Transverse colon (tissue), 4 donors: ENCODE measurements at regions not wholly inside any gene's neighbourhood (a gene's known extent, or its start where the extent isn't known, plus 50 kb on each side); places are given as distances from the start of the nearest gene placed in this dataset.

Source experiments
- DNase-seq: peaks from one replicate; pipeline ENCODE4 v3.0.0-alpha.2; 2019
- H3K27ac ChIP-seq, 4 donors: fragments of 200-600 bp; sonication (generic); 2 replicates each; pipeline ENCODE4 v1.5.1; 2016 to 2018; ENCODE audit warnings: inconsistent platforms in 4 of 4
- H3K27me3 ChIP-seq: fragments of 200-600 bp; sonication (generic); 2 replicates; pipeline ENCODE4 v1.5.1; 2017; ENCODE audit warnings: inconsistent platforms
- H3K36me3 ChIP-seq, 4 donors: fragments of 200-600 bp; sonication (generic); 2 replicates each; pipeline ENCODE4 v1.5.1; 2017 to 2019; ENCODE audit warnings: inconsistent platforms in 4 of 4
- H3K4me1 ChIP-seq, 4 donors: fragments of 200-600 bp; sonication (generic); 2 replicates each; pipeline ENCODE4 v1.5.1; 2017 to 2020; ENCODE audit warnings: inconsistent platforms in 4 of 4
- H3K4me3 ChIP-seq, 4 donors: fragments of 200-600 bp; sonication (generic); 1 replicate in 1 of 4; 2 replicates in 3 of 4; pipeline versions ENCODE4 v1.5.1 to v1.6.1; 2017 to 2019; ENCODE audit warnings: inconsistent platforms in 4 of 4
- H3K9me3 ChIP-seq, 2 donors: fragments of 200-600 bp; sonication (generic); 2 replicates each; pipeline ENCODE4 v1.5.1; 2017 to 2019; ENCODE audit warnings: inconsistent platforms in 2 of 2
- CTCF ChIP-seq, 5 experiments: fragments of 200-600 bp in 3 of 5; fragments of 450-650 bp in 2 of 5; sonication (generic) in 3 of 5; IDR thresholded peaks; 1 replicate in 2 of 5; 2 replicates in 3 of 5; pipeline ENCODE4 v1.5.1; 2016 to 2017; ENCODE audit warnings: antibody characterized with exemption in 5 of 5, inconsistent platforms in 3 of 5, mild to moderate bottlenecking in 2 of 5, moderate library complexity in 1 of 5
- EP300 ChIP-seq: sonication (generic); formaldehyde crosslinking; IDR thresholded peaks from one replicate; pipeline ENCODE4 v1.6.1; 2017; ENCODE audit warnings: antibody characterized with exemption, low read depth
- POLR2A ChIP-seq: fragments of 450-650 bp; IDR thresholded peaks from one replicate; pipeline ENCODE4 v1.6.1; 2016; ENCODE audit warnings: antibody characterized with exemption, mild to moderate bottlenecking, moderate library complexity
- POLR2AphosphoS5 ChIP-seq, 3 donors: sonication (generic); formaldehyde crosslinking; IDR thresholded peaks; one replicate each; pipeline ENCODE4 v1.6.1; 2016; ENCODE audit warnings: antibody characterized with exemption in 3 of 3
- WGBS, 2 donors: methylation state at CpG; one replicate each; pipeline ENCODE4 v1.1.5; 2018; ENCODE audit warnings: low coverage in 1 of 2; 5-methylcytosine and 5-hydroxymethylcytosine counted together
- in situ Hi-C, 4 donors: fragments of 200-750 bp; cut with MboI; loops; one replicate each; pipeline versions ENCODE4 v1.15.0 to v1.15.1; 2017; ENCODE audit warnings: low sequenced_read_pairs in 3 of 4, low pct_ligation_motif_present in 1 of 4, low pct_unique_long_range_greater_than_20kb in 1 of 4
- intact Hi-C: fragments of 100-400 bp; cut with DNase I; formaldehyde crosslinking; loops from one replicate; pipeline ENCODE4 v1.15.1; 2023; ENCODE audit warnings: low total_unique reads

DNA sequence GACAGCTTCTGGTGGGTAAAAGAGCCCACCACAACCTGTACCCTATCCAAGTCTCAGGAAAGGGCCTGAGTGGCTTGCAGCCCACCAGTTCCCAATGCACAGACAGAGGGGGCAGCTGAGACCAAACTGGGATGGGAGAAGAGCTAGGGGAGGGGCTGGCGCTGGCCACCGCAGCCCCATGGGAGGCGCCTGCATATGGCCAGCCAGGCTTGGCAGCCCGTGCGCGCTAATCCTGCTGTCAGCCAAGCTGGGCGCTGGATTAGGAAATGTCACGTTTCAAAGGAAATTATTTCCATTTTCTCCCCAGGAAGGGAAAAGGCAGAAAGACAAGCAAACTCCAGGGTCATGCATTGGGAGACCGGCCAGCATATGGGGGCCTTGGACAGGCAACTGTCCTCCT lies 236.8 kb downstream of the BUD13 start:
- peaks cover 40% of the 10 kb centered on the region for H3K27me3 ChIP-seq
- H3K4me3 ChIP-seq = no peak overlapping the region
- H3K9me3 ChIP-seq = no peaks in the 10 kb centered on the region
- 78% methylated on average over 9 of the region's 9 CpGs; no CpG with 5 or more reads in 1 of the 2 donors for WGBS, 2 donors
- in situ Hi-C loops = no loop called here
- H3K4me1 ChIP-seq = no peaks in the 10 kb centered on the region
- DNase-seq = no peak
- TF ChIP-seq POLR2AphosphoS5 (IDR thresholded peaks at IDR 0.05) (no peak), CTCF (IDR thresholded peaks at IDR 0.05) (no peak), EP300 (no peak), POLR2A (no peak)
- no peak overlapping the region for H3K27ac ChIP-seq
- intact Hi-C loops = no loop called here
- no peaks in the 10 kb centered on the region for H3K36me3 ChIP-seq

- no peak overlapping the region for H3K27ac ChIP-seq
- peaks cover 48% of the 10 kb centered on the region for H3K27me3 ChIP-seq
- in situ Hi-C loops = no loop called here
- H3K9me3 ChIP-seq = no peaks in the 10 kb centered on the region
- no peaks in the 10 kb centered on the region for H3K36me3 ChIP-seq
- TF ChIP-seq POLR2AphosphoS5 (IDR thresholded peaks at IDR 0.05) (no peak), EP300 (no peak), POLR2A (no peak), CTCF (IDR thresholded peaks at IDR 0.05) (no peak)
- intact Hi-C loops = no loop called here
- 81 to 86% methylated on average over 3 to 9 of the region's 9 CpGs for WGBS, 2 donors
- H3K4me1 ChIP-seq = no peaks in the 10 kb centered on the region
- DNase-seq = no peak
- H3K4me3 ChIP-seq = no peak overlapping the region
These were observed 237.7 kb downstream of the BUD13 start for GRCh38 chr11:116535120-116535519.

- Histone ChIP-seq H3K9me3 (no peaks in the 10 kb centered on the region), H3K4me1 (no peaks in the 10 kb centered on the region), H3K27ac (no peak overlapping the region), H3K27me3 (peaks cover 53% of the 10 kb centered on the region), H3K4me3 (no peak overlapping the region), H3K36me3 (no peaks in the 10 kb centered on the region)
- intact Hi-C loops (no loop called here), in situ Hi-C loops (no loop called here)
- no peak for DNase-seq
- 35 to 43% methylated on average over 8 to 14 of the region's 14 CpGs for WGBS, 2 donors
- TF ChIP-seq POLR2AphosphoS5 (IDR thresholded peaks at IDR 0.05) (no peak), CTCF (IDR thresholded peaks at IDR 0.05) (no peak), POLR2A (no peak), EP300 (no peak)
These were observed 238.4 kb downstream of the BUD13 start for GRCh38 chr11:116534270-116534975.

DNA sequence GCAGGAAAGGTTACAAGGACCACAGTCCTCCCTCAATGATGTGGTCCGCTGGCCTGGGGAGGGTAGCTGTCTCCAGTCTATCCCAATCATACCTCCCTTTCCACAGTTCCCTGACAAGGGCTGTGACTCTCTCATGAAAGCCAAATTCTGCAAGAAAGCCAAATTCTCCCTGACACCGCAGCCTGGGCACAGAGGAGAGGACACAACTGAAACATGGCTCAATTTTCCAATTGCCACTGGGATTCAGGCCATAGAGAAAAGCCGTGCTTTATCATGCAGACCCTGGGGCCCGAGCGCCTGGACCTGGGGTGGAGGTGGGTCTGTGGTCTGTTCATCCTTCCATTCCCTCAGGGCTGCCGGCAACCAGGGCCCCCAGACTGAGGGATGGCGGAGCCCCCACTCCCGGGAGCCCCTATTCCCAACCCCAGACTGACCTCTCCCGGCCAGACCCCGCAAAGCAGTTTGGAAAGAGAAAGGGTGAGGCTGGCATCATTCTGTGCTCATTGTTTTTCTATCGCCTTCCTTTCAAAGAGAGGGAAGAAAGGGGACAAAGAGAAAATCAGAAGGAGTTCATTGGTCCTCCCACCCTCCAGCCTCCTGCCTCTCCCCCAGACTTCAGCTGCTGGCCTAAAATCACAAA lies 239.5 kb downstream of the BUD13 start:
- Histone ChIP-seq H3K36me3 (no peaks in the 10 kb centered on the region), H3K4me1 (no peaks in the 10 kb centered on the region), H3K4me3 (no peak overlapping the region), H3K27me3 (peaks cover 59% of the 10 kb centered on the region), H3K27ac (no peak overlapping the region), H3K9me3 (no peaks in the 10 kb centered on the region)
- in situ Hi-C loops = no loop called here
- no peak for TF ChIP-seq POLR2AphosphoS5 (IDR thresholded peaks at IDR 0.05)
- no peak for TF ChIP-seq POLR2A
- no peak for TF ChIP-seq EP300
- TF ChIP-seq CTCF (IDR thresholded peaks at IDR 0.05) = no peak
- WGBS, 2 donors = 33 to 56% methylated on average over 1 to 11 of the region's 11 CpGs
- intact Hi-C loops = no loop called here
- DNase-seq = no peak
